Activated T-helper 2 cell treated with anti-CD3 and anti-CD28 coated beads, Interferon-gamma antibody, Interleukin-2, Interleukin-4, amounts not matched to agents 10 μg/mL and 5 μg/mL and 100 μg/mL, durations not matched to agents 14 hours and 24 hours and 36 hours (primary cell): ENCODE measurements at regions not wholly inside any gene's neighbourhood (a gene's known extent, or its start where the extent isn't known, plus 50 kb on each side); places are given as distances from the start of the nearest gene placed in this dataset.
"Not testable (repeated sequence)": the region's sequence is repeated elsewhere in the genome, so short reads cannot be mapped to it uniquely, and the experiment has no call there.

ENCODE experiments used
- DNase-seq: peaks from one replicate; pipeline ENCODE4 v3.0.0; 2021; ENCODE audit warnings: low spot score
- H3K27ac Mint-ChIP-seq: one replicate; pipeline ENCODE4 v1.8.0; 2021; ENCODE audit warnings: mixed read lengths
- H3K27me3 Mint-ChIP-seq: one replicate; pipeline ENCODE4 v1.8.0; 2021; ENCODE audit warnings: low read depth, mixed read lengths
- H3K36me3 Mint-ChIP-seq: one replicate; pipeline ENCODE4 v1.8.0; 2021; ENCODE audit warnings: low read depth, mixed read lengths
- H3K4me1 Mint-ChIP-seq: one replicate; pipeline ENCODE4 v1.8.0; 2021; ENCODE audit warnings: low read depth, mixed read lengths
- H3K4me3 Mint-ChIP-seq: one replicate; pipeline ENCODE4 v1.8.0; 2021; ENCODE audit warnings: low read depth, mild to moderate bottlenecking, moderate library complexity, mixed read lengths
- H3K9me3 Mint-ChIP-seq: one replicate; pipeline ENCODE4 v1.8.0; 2021; ENCODE audit warnings: mixed read lengths
- intact Hi-C: fragments of 100-400 bp; cut with micrococcal nuclease; formaldehyde crosslinking; loops from one replicate; pipeline ENCODE4 v1.15.1; 2023

GRCh38 chr10:36412942-36413341 lies 712.5 kb upstream of the ANKRD30A start:
- Mint-ChIP-seq H3K27ac (no peak overlapping the region), H3K4me1 (no peaks in the 10 kb centered on the region), H3K9me3 (peaks cover 38% of the 10 kb centered on the region), H3K27me3 (no peaks in the 10 kb centered on the region), H3K4me3 (no peak overlapping the region), H3K36me3 (no peaks in the 10 kb centered on the region)
- DNase-seq: no peak
- intact Hi-C loops: no loop called here

GRCh38 chr10:36400238-36400637 lies 725.2 kb upstream of the ANKRD30A start:
- DNase-seq, H3K4me3 Mint-ChIP-seq, H3K27me3 Mint-ChIP-seq, H3K4me1 Mint-ChIP-seq, intact Hi-C loops, H3K36me3 Mint-ChIP-seq, H3K27ac Mint-ChIP-seq: not testable (repeated sequence)
- H3K9me3 Mint-ChIP-seq: peaks cover 30% of the 10 kb centered on the region

- intact Hi-C loops: no loop called here
- Mint-ChIP-seq H3K27me3 (no peaks in the 10 kb centered on the region), H3K27ac (no peak overlapping the region), H3K4me1 (no peaks in the 10 kb centered on the region), H3K36me3 (no peaks in the 10 kb centered on the region), H3K4me3 (no peak overlapping the region), H3K9me3 (peaks cover 39% of the 10 kb centered on the region)
- no peak for DNase-seq
These were observed 731.6 kb upstream of the ANKRD30A start for GRCh38 chr10:36393801-36394200.

- intact Hi-C loops: no loop called here
These were observed 734.0 kb upstream of the ANKRD30A start for GRCh38 chr10:36391405-36391804.

GRCh38 chr10:36390221-36390620 lies 735.2 kb upstream of the ANKRD30A start:
- no peak overlapping the region for H3K27ac Mint-ChIP-seq
- no peaks in the 10 kb centered on the region for H3K36me3 Mint-ChIP-seq
- H3K9me3 Mint-ChIP-seq: peaks cover 32% of the 10 kb centered on the region
- no peaks in the 10 kb centered on the region for H3K4me1 Mint-ChIP-seq
- intact Hi-C loops: no loop called here
- no peak for DNase-seq
- H3K27me3 Mint-ChIP-seq: no peaks in the 10 kb centered on the region
- no peak overlapping the region for H3K4me3 Mint-ChIP-seq

More at GRCh38 chr10:36391405-36391804, 734.0 kb upstream of the ANKRD30A start:
- no peak overlapping the region for H3K4me3 Mint-ChIP-seq
- no peaks in the 10 kb centered on the region for H3K27me3 Mint-ChIP-seq
- no peak overlapping the region for H3K27ac Mint-ChIP-seq
- DNase-seq: no peak
- H3K36me3 Mint-ChIP-seq: no peaks in the 10 kb centered on the region
- peaks cover 32% of the 10 kb centered on the region for H3K9me3 Mint-ChIP-seq
- H3K4me1 Mint-ChIP-seq: no peaks in the 10 kb centered on the region

GRCh38 chr10:36388166-36388565 lies 737.2 kb upstream of the ANKRD30A start:
- Mint-ChIP-seq H3K36me3 (no peaks in the 10 kb centered on the region), H3K27ac (no peak overlapping the region), H3K4me3 (no peak overlapping the region), H3K27me3 (no peaks in the 10 kb centered on the region), H3K4me1 (no peaks in the 10 kb centered on the region), H3K9me3 (peaks cover 33% of the 10 kb centered on the region)
- intact Hi-C loops: no loop called here
- no peak for DNase-seq

GRCh38 chr10:36385693-36386092 lies 739.7 kb upstream of the ANKRD30A start:
- DNase-seq: no peak
- H3K36me3 Mint-ChIP-seq: no peaks in the 10 kb centered on the region
- H3K4me3 Mint-ChIP-seq: no peak overlapping the region
- no peak overlapping the region for H3K27ac Mint-ChIP-seq
- peaks cover 32% of the 10 kb centered on the region for H3K9me3 Mint-ChIP-seq
- no peaks in the 10 kb centered on the region for H3K27me3 Mint-ChIP-seq
- H3K4me1 Mint-ChIP-seq: no peaks in the 10 kb centered on the region
- intact Hi-C loops: no loop called here

GRCh38 chr10:36383349-36383748 lies 741.3 kb upstream of the FZD8 start:
- H3K27me3 Mint-ChIP-seq: no peaks in the 10 kb centered on the region
- peaks cover 35% of the 10 kb centered on the region for H3K9me3 Mint-ChIP-seq
- H3K27ac Mint-ChIP-seq: no peak overlapping the region
- no peak for DNase-seq
- intact Hi-C loops: no loop called here
- no peak overlapping the region for H3K4me3 Mint-ChIP-seq
- H3K36me3 Mint-ChIP-seq: no peaks in the 10 kb centered on the region
- no peaks in the 10 kb centered on the region for H3K4me1 Mint-ChIP-seq

- no peaks in the 10 kb centered on the region for H3K27me3 Mint-ChIP-seq
- peaks cover 43% of the 10 kb centered on the region for H3K9me3 Mint-ChIP-seq
- no peaks in the 10 kb centered on the region for H3K4me1 Mint-ChIP-seq
- no peaks in the 10 kb centered on the region for H3K36me3 Mint-ChIP-seq
- no peak for DNase-seq
- intact Hi-C loops: no loop called here
- no peak overlapping the region for H3K4me3 Mint-ChIP-seq
- no peak overlapping the region for H3K27ac Mint-ChIP-seq
These were observed 739.7 kb upstream of the FZD8 start for GRCh38 chr10:36381748-36382147.

- H3K4me1 Mint-ChIP-seq: no peaks in the 10 kb centered on the region
- no peak overlapping the region for H3K27ac Mint-ChIP-seq
- H3K4me3 Mint-ChIP-seq: no peak overlapping the region
- H3K36me3 Mint-ChIP-seq: no peaks in the 10 kb centered on the region
- intact Hi-C loops: no loop called here
- DNase-seq: no peak
- H3K27me3 Mint-ChIP-seq: no peaks in the 10 kb centered on the region
- H3K9me3 Mint-ChIP-seq: peaks cover 44% of the 10 kb centered on the region
These were observed 738.4 kb upstream of the FZD8 start for GRCh38 chr10:36380538-36380937.

GRCh38 chr10:36375107-36375506 lies 733.0 kb upstream of the FZD8 start:
- Mint-ChIP-seq H3K27ac (no peak overlapping the region), H3K27me3 (no peaks in the 10 kb centered on the region), H3K4me3 (no peak overlapping the region), H3K9me3 (peaks cover 49% of the 10 kb centered on the region), H3K36me3 (no peaks in the 10 kb centered on the region), H3K4me1 (no peaks in the 10 kb centered on the region)
- DNase-seq: no peak
- intact Hi-C loops: no loop called here

GRCh38 chr10:36373424-36374096 lies 731.5 kb upstream of the FZD8 start:
- no peak for DNase-seq
- H3K4me1 Mint-ChIP-seq: no peaks in the 10 kb centered on the region
- no peaks in the 10 kb centered on the region for H3K27me3 Mint-ChIP-seq
- intact Hi-C loops: no loop called here
- peaks cover 45% of the 10 kb centered on the region for H3K9me3 Mint-ChIP-seq
- no peak overlapping the region for H3K4me3 Mint-ChIP-seq
- H3K27ac Mint-ChIP-seq: no peak overlapping the region
- no peaks in the 10 kb centered on the region for H3K36me3 Mint-ChIP-seq

- intact Hi-C loops: no loop called here
- Mint-ChIP-seq H3K36me3 (no peaks in the 10 kb centered on the region), H3K9me3 (peaks cover 46% of the 10 kb centered on the region), H3K27me3 (no peaks in the 10 kb centered on the region), H3K27ac (no peak overlapping the region), H3K4me3 (no peak overlapping the region), H3K4me1 (no peaks in the 10 kb centered on the region)
- DNase-seq: no peak
These were observed 725.3 kb upstream of the FZD8 start for GRCh38 chr10:36367362-36367761.

- Mint-ChIP-seq H3K36me3 (no peaks in the 10 kb centered on the region), H3K27me3 (no peaks in the 10 kb centered on the region), H3K9me3 (peaks cover 41% of the 10 kb centered on the region), H3K4me1 (no peaks in the 10 kb centered on the region), H3K4me3 (no peak overlapping the region), H3K27ac (no peak overlapping the region)
- intact Hi-C loops: no loop called here
- DNase-seq: no peak
These were observed 724.7 kb upstream of the FZD8 start for GRCh38 chr10:36366843-36367242.
